Suprapubic skin (tissue), 4 donors: ENCODE measurements at regions not wholly inside any gene's neighbourhood (a gene's known extent, or its start where the extent isn't known, plus 50 kb on each side); places are given as distances from the start of the nearest gene placed in this dataset.

Experiments used
- DNase-seq, 2 donors: peaks; one replicate each; pipeline ENCODE4 v3.0.0-alpha.2; 2019; ENCODE audit warnings: low spot score in 2 of 2
- H3K27ac ChIP-seq: fragments of 200-600 bp; sonication (generic); one replicate; pipeline ENCODE4 v1.5.1; 2019
- H3K27me3 ChIP-seq: fragments of 200-600 bp; sonication (generic); one replicate; pipeline ENCODE4 v1.5.1; 2019
- H3K36me3 ChIP-seq: fragments of 200-600 bp; sonication (generic); one replicate; pipeline ENCODE4 v1.5.1; 2019
- H3K4me1 ChIP-seq: fragments of 200-600 bp; sonication (generic); one replicate; pipeline ENCODE4 v1.5.1; 2019
- H3K4me3 ChIP-seq: fragments of 200-600 bp; sonication (generic); one replicate; pipeline ENCODE4 v1.5.1; 2019; ENCODE audit warnings: mild to moderate bottlenecking
- H3K9me3 ChIP-seq: fragments of 200-600 bp; sonication (generic); one replicate; pipeline ENCODE4 v1.5.1; 2019
- CTCF ChIP-seq, 2 donors: fragments of 200-600 bp in 1 of 2; fragments of 450-650 bp in 1 of 2; sonication (generic) in 1 of 2; IDR thresholded peaks; one replicate each; pipeline ENCODE4 v1.5.1; 2016 to 2019; ENCODE audit warnings: antibody characterized with exemption in 2 of 2, mild to moderate bottlenecking in 1 of 2, moderate library complexity in 1 of 2
- EP300 ChIP-seq: sonication (generic); formaldehyde crosslinking; IDR thresholded peaks from one replicate; pipeline ENCODE4 v1.6.1; 2017; ENCODE audit warnings: antibody characterized with exemption
- POLR2A ChIP-seq, 2 donors: fragments of 450-650 bp; IDR thresholded peaks; one replicate each; pipeline ENCODE4 v1.6.1; 2017; ENCODE audit warnings: antibody characterized with exemption in 2 of 2, mild to moderate bottlenecking in 2 of 2, moderate library complexity in 2 of 2
- POLR2AphosphoS5 ChIP-seq, 3 donors: sonication (generic); formaldehyde crosslinking; IDR thresholded peaks; one replicate each; pipeline ENCODE4 v1.6.1; 2017; ENCODE audit warnings: antibody characterized with exemption in 3 of 3
- WGBS: methylation state at CpG from one replicate; pipeline ENCODE4 v1.1.5; 2018; 5-methylcytosine and 5-hydroxymethylcytosine counted together

GRCh38 chr1:104593413-104594187, 843.9 kb downstream of the AMY1C start:
- DNase-seq: no peak
- H3K4me3 ChIP-seq: no peak overlapping the region
- no peaks in the 10 kb centered on the region for H3K4me1 ChIP-seq
- no peak for TF ChIP-seq CTCF (IDR thresholded peaks at IDR 0.05)
- TF ChIP-seq EP300: no peak
- no peak for TF ChIP-seq POLR2A (IDR thresholded peaks at IDR 0.05)
- no peak for TF ChIP-seq POLR2AphosphoS5 (IDR thresholded peaks at IDR 0.05)
- no peaks in the 10 kb centered on the region for H3K36me3 ChIP-seq
- no peak overlapping the region for H3K27ac ChIP-seq
- H3K9me3 ChIP-seq: no peaks in the 10 kb centered on the region
- WGBS: 70% methylated on average over 4 of the region's 4 CpGs
- no peaks in the 10 kb centered on the region for H3K27me3 ChIP-seq

- H3K4me1 ChIP-seq: no peaks in the 10 kb centered on the region
- peaks cover 12% of the 10 kb centered on the region for H3K9me3 ChIP-seq
- H3K27me3 ChIP-seq: no peaks in the 10 kb centered on the region
- no peak overlapping the region for H3K4me3 ChIP-seq
- no peak for TF ChIP-seq EP300
- TF ChIP-seq POLR2AphosphoS5 (IDR thresholded peaks at IDR 0.05): no peak
- no peak for TF ChIP-seq POLR2A (IDR thresholded peaks at IDR 0.05)
- no peak for TF ChIP-seq CTCF (IDR thresholded peaks at IDR 0.05)
- no peak for DNase-seq
- WGBS: 86% methylated on average over 5 of the region's 5 CpGs
- H3K36me3 ChIP-seq: no peaks in the 10 kb centered on the region
- H3K27ac ChIP-seq: no peak overlapping the region
Observed at GRCh38 chr1:104617474-104617873, 867.8 kb downstream of the AMY1C start.

DNA sequence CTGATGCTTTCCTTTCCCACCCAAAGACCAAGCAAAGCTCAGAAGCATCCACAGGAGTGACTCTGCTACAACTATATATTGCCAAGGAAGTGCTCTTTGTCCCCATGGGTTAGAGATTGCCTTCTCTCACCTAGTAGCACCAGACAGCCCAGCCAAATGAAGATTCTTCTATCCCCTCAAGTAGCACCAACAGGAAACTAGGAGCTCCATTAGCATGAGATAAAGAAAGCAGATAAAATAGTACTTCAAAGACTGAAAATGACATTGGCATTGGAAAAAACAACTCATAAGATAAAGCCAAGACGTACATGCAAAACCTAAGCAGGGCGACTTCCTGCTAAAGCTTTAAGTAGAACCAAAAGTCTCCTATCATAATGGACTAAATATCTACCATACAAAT, 871.5 kb downstream of the AMY1C start:
- no peaks in the 10 kb centered on the region for H3K36me3 ChIP-seq
- DNase-seq: no peak
- TF ChIP-seq EP300 (no peak), POLR2A (IDR thresholded peaks at IDR 0.05) (no peak), CTCF (IDR thresholded peaks at IDR 0.05) (no peak), POLR2AphosphoS5 (IDR thresholded peaks at IDR 0.05) (no peak)
- 76% methylated on average over 2 of the region's 2 CpGs for WGBS
- no peaks in the 10 kb centered on the region for H3K4me1 ChIP-seq
- H3K9me3 ChIP-seq: peaks cover 11% of the 10 kb centered on the region
- no peak overlapping the region for H3K27ac ChIP-seq
- no peaks in the 10 kb centered on the region for H3K27me3 ChIP-seq
- no peak overlapping the region for H3K4me3 ChIP-seq

GRCh38 chr1:104624538-104624937, 874.8 kb downstream of the AMY1C start:
- no peak overlapping the region for H3K4me3 ChIP-seq
- no peaks in the 10 kb centered on the region for H3K36me3 ChIP-seq
- H3K27ac ChIP-seq: no peak overlapping the region
- TF ChIP-seq POLR2A (IDR thresholded peaks at IDR 0.05) (no peak), POLR2AphosphoS5 (IDR thresholded peaks at IDR 0.05) (no peak), EP300 (no peak), CTCF (IDR thresholded peaks at IDR 0.05) (no peak)
- WGBS: 82% methylated on average over 1 of the region's 1 CpG
- H3K9me3 ChIP-seq: no peaks in the 10 kb centered on the region
- no peaks in the 10 kb centered on the region for H3K27me3 ChIP-seq
- no peaks in the 10 kb centered on the region for H3K4me1 ChIP-seq
- no peak for DNase-seq

DNA sequence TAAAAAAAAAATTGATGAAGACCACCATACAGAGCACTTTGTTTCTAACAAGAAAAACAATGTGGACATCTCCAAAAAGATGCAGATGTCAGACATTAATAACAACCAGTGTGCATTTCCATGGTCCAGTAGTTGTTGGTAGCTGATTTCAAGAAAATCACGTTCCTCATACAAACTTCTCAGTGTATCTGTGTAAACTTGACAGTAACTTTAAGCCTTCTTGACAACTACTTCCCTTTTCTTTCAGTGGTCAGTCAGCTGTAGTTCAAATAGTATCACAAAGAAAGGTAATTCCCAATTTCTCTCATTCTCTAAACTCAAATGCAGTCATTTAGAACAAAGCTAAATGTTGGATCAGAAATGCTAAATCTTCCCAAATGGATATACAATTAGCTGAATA, 879.9 kb downstream of the AMY1C start:
- no peak for TF ChIP-seq POLR2AphosphoS5 (IDR thresholded peaks at IDR 0.05)
- no peak for TF ChIP-seq EP300
- TF ChIP-seq POLR2A (IDR thresholded peaks at IDR 0.05): no peak
- no peak for TF ChIP-seq CTCF (IDR thresholded peaks at IDR 0.05)
- Histone ChIP-seq H3K4me3 (no peak overlapping the region), H3K36me3 (no peaks in the 10 kb centered on the region), H3K9me3 (peaks cover 1% of the 10 kb centered on the region), H3K27ac (no peak overlapping the region), H3K4me1 (no peaks in the 10 kb centered on the region), H3K27me3 (no peaks in the 10 kb centered on the region)
- DNase-seq: no peak
- 52% methylated on average over 1 of the region's 1 CpG for WGBS
